Calu3 (cell line): ENCODE measurements at regions not wholly inside any gene's neighbourhood (a gene's known extent, or its start where the extent isn't known, plus 50 kb on each side); places are given as distances from the start of the nearest gene placed in this dataset.

Source experiments
- BruUV-seq: library from RNA; stranded (reverse); fragments of 400-500 nt; replicated peaks from 2 replicates; lab custom pipeline; 2021; lab: Mats Ljungman, UMichigan
- CTCF ChIA-PET: fragments of 300-600 bp; sonication (Branson Sonifier 250); formaldehyde crosslinking; loops from one replicate; lab custom pipeline; 2022; ENCODE audit warnings: antibody characterized with exemption; lab: Charles Lee
- DNase-seq: peaks from one replicate; pipeline ENCODE4 v3.0.0; 2022
- H3K27ac Mint-ChIP-seq: one replicate; pipeline ENCODE4 v1.8.0; 2022; ENCODE audit warnings: mixed read lengths; ENCODE audit not compliant: unreplicated experiment
- H3K27me3 Mint-ChIP-seq: one replicate; pipeline ENCODE4 v1.8.0; 2022; ENCODE audit warnings: mixed read lengths; ENCODE audit not compliant: unreplicated experiment
- H3K36me3 Mint-ChIP-seq: one replicate; pipeline ENCODE4 v1.8.0; 2022; ENCODE audit warnings: mild to moderate bottlenecking, moderate library complexity, mixed read lengths; ENCODE audit not compliant: insufficient read depth, unreplicated experiment
- H3K4me1 Mint-ChIP-seq: one replicate; pipeline ENCODE4 v1.8.0; 2022; ENCODE audit warnings: mild to moderate bottlenecking, low read depth, mixed read lengths; ENCODE audit not compliant: unreplicated experiment
- H3K4me3 Mint-ChIP-seq: one replicate; pipeline ENCODE4 v1.8.0; 2022; ENCODE audit warnings: mild to moderate bottlenecking, low read depth, moderate library complexity, mixed read lengths; ENCODE audit not compliant: unreplicated experiment
- H3K9me3 Mint-ChIP-seq: one replicate; pipeline ENCODE4 v1.8.0; 2022; ENCODE audit warnings: low read depth, mixed read lengths; ENCODE audit not compliant: unreplicated experiment
- CTCF ChIP-seq: fragments of 200-600 bp; IDR thresholded peaks from one replicate; pipeline ENCODE4 v1.8.0; 2022; ENCODE audit warnings: antibody characterized with exemption; ENCODE audit not compliant: unreplicated experiment
- intact Hi-C: fragments of 100-400 bp; cut with micrococcal nuclease; formaldehyde crosslinking; loops from one replicate; pipeline ENCODE4 v1.10.0; 2022; ENCODE audit not compliant: unreplicated experiment

- H3K36me3 Mint-ChIP-seq, result no peaks in the 10 kb centered on the region
- CTCF ChIA-PET, result no interaction called here
- intact Hi-C loops, result no loop called here
- no peaks in the 10 kb centered on the region for H3K4me1 Mint-ChIP-seq
- no peaks in the 10 kb centered on the region for H3K27me3 Mint-ChIP-seq
- no peak overlapping the region for H3K4me3 Mint-ChIP-seq
- BruUV-seq, result no TSS peak
- no peak for DNase-seq
- peaks cover 3% of the 10 kb centered on the region for H3K9me3 Mint-ChIP-seq
- no peak overlapping the region for H3K27ac Mint-ChIP-seq
- no peak for TF ChIP-seq CTCF
Measured at GRCh38 chr6:168793649-168794048, 352.7 kb downstream of the SMOC2 start.

- Mint-ChIP-seq H3K36me3 (no peaks in the 10 kb centered on the region), H3K27me3 (no peaks in the 10 kb centered on the region), H3K4me1 (no peaks in the 10 kb centered on the region), H3K9me3 (peaks cover 3% of the 10 kb centered on the region), H3K27ac (no peak overlapping the region), H3K4me3 (no peak overlapping the region)
- intact Hi-C loops, result no loop called here
- CTCF ChIA-PET, result interaction anchor here (0.6 kb wide), 1 partner anchor 62 kb away, joined by 3 read pairs; no protein-coding TSS in a partner anchor
- DNase-seq, result no peak
- no TSS peak for BruUV-seq
- TF ChIP-seq CTCF, result no peak
Measured at GRCh38 chr6:168791917-168792316, 350.9 kb downstream of the SMOC2 start.

- BruUV-seq, result no TSS peak
- Mint-ChIP-seq H3K36me3 (no peaks in the 10 kb centered on the region), H3K27me3 (no peaks in the 10 kb centered on the region), H3K9me3 (no peaks in the 10 kb centered on the region), H3K4me3 (no peak overlapping the region), H3K27ac (no peak overlapping the region), H3K4me1 (no peaks in the 10 kb centered on the region)
- DNase-seq, result no peak
- CTCF ChIA-PET, result no interaction called here
- no peak for TF ChIP-seq CTCF
- intact Hi-C loops, result no loop called here
Measured at GRCh38 chr6:168789699-168790098, 348.7 kb downstream of the SMOC2 start.

- Mint-ChIP-seq H3K27ac (no peak overlapping the region), H3K4me3 (no peak overlapping the region), H3K9me3 (no peaks in the 10 kb centered on the region), H3K4me1 (no peaks in the 10 kb centered on the region), H3K36me3 (no peaks in the 10 kb centered on the region), H3K27me3 (no peaks in the 10 kb centered on the region)
- CTCF ChIA-PET, result no interaction called here
- no peak for TF ChIP-seq CTCF
- no peak for DNase-seq
- intact Hi-C loops, result no loop called here
- BruUV-seq, result no TSS peak
Measured at GRCh38 chr6:168785720-168786511, 344.9 kb downstream of the SMOC2 start.
